Karpas-422 (cell line): ENCODE measurements at regions not wholly inside any gene's neighbourhood (a gene's known extent, or its start where the extent isn't known, plus 50 kb on each side); places are given as distances from the start of the nearest gene placed in this dataset. TPM values are rescaled to one million over a fixed set of nuclear protein-coding genes. Genes with fewer than 3 reads are reported as not detected.
"Not testable (repeated sequence)": the region's sequence is repeated elsewhere in the genome, so short reads cannot be mapped to it uniquely, and the experiment has no call there.

Experiments
- DNase-seq: peaks from one replicate; pipeline ENCODE4 v3.0.0-alpha.2; 2015
- H2AFZ ChIP-seq: fragments of 200-600 bp; sonication (generic); 2 replicates; pipeline ENCODE4 v1.6.1; 2014; ENCODE audit warnings: antibody characterized with exemption, low read length, mixed read lengths
- H3K27ac ChIP-seq: fragments of 200-600 bp; sonication (generic); 2 replicates; pipeline ENCODE4 v1.5.1; 2014; ENCODE audit warnings: mild to moderate bottlenecking, low read length, moderate library complexity
- H3K27me3 ChIP-seq: fragments of 200-600 bp; sonication (generic); 2 replicates; pipeline ENCODE4 v1.6.1; 2014; ENCODE audit warnings: low read length, mixed read lengths
- H3K36me3 ChIP-seq: fragments of 200-600 bp; sonication (generic); 2 replicates; pipeline ENCODE4 v1.6.1; 2014; ENCODE audit warnings: low read length, mixed read lengths; ENCODE audit not compliant: insufficient read depth
- H3K4me1 ChIP-seq: fragments of 200-600 bp; sonication (generic); 2 replicates; pipeline ENCODE4 v1.6.1; 2014; ENCODE audit warnings: mild to moderate bottlenecking, low read length, mixed read lengths
- H3K4me2 ChIP-seq: fragments of 200-600 bp; sonication (generic); 2 replicates; pipeline ENCODE4 v1.6.1; 2014; ENCODE audit warnings: low read length, low read depth, mild to moderate bottlenecking; ENCODE audit not compliant: poor library complexity, severe bottlenecking
- H3K4me3 ChIP-seq: fragments of 200-600 bp; sonication (generic); 2 replicates; pipeline ENCODE4 v1.5.1; 2014; ENCODE audit warnings: mild to moderate bottlenecking, antibody characterized with exemption, low read length, mixed read lengths
- H3K79me2 ChIP-seq: fragments of 200-600 bp; sonication (generic); 2 replicates; pipeline ENCODE4 v1.6.1; 2014; ENCODE audit warnings: mild to moderate bottlenecking, low read length, mixed read lengths
- H3K9ac ChIP-seq: fragments of 200-600 bp; sonication (generic); 2 replicates; pipeline ENCODE4 v1.6.0; 2014; ENCODE audit warnings: low read length
- H3K9me2 ChIP-seq: fragments of 200-600 bp; sonication (generic), shearing (Covaris generic); replicated peaks from 2 replicates; pipeline ENCODE4 v1.6.0; 2014; ENCODE audit warnings: mild to moderate bottlenecking, low read length, moderate library complexity; ENCODE audit not compliant: insufficient read depth
- H3K9me3 ChIP-seq: fragments of 300-700, 200-600 bp; sonication (generic); 2 replicates; pipeline ENCODE4 v1.6.1; 2014; ENCODE audit warnings: low read length, mixed read lengths
- H4K20me1 ChIP-seq: fragments of 200-600 bp; sonication (generic); 2 replicates; pipeline ENCODE4 v1.6.1; 2014; ENCODE audit warnings: mild to moderate bottlenecking, antibody characterized with exemption, low read length, low read depth; ENCODE audit not compliant: insufficient read depth
- small RNA-seq: library from RNA; depleted of rRNA; stranded (forward); fragments of <200 nt; gene quantifications from one replicate; pipeline ENCODE3, GENCODE V24; 2014

GRCh38 chr16:29074554-29075402, 89.9 kb downstream of the LAT start:
- peak overlapping the region; percentile 95 for H3K4me2 ChIP-seq
- H3K9me3 ChIP-seq, H3K9me2 ChIP-seq, H3K4me1 ChIP-seq, H4K20me1 ChIP-seq, H3K27me3 ChIP-seq, H2AFZ ChIP-seq, H3K36me3 ChIP-seq: not testable (repeated sequence)
- DNase-seq, result peak; percentile 74
- H3K79me2 ChIP-seq, result peaks cover 11% of the 10 kb centered on the region
- H3K27ac ChIP-seq, result peak overlapping the region; percentile 43; the same call in 1 of the 2 replicates
- peak overlapping the region; percentile 76 for H3K9ac ChIP-seq
- H3K4me3 ChIP-seq, result peak overlapping the region; percentile 68

- H3K9me2 ChIP-seq, H3K4me1 ChIP-seq, H3K79me2 ChIP-seq, H3K4me2 ChIP-seq, H3K4me3 ChIP-seq, H4K20me1 ChIP-seq, H3K36me3 ChIP-seq, DNase-seq, H3K9me3 ChIP-seq, H2AFZ ChIP-seq, H3K27ac ChIP-seq, H3K27me3 ChIP-seq, H3K9ac ChIP-seq: not testable (repeated sequence)
Measured at GRCh38 chr16:29062235-29062634, 77.4 kb downstream of the LAT start.

- not testable (repeated sequence) for DNase-seq, H3K9ac ChIP-seq, H3K27ac ChIP-seq, H3K4me2 ChIP-seq, H3K9me3 ChIP-seq, H4K20me1 ChIP-seq, H3K79me2 ChIP-seq, H3K9me2 ChIP-seq, H2AFZ ChIP-seq, H3K4me3 ChIP-seq, H3K4me1 ChIP-seq, H3K27me3 ChIP-seq, H3K36me3 ChIP-seq
Measured at GRCh38 chr16:29061467-29061921, 76.6 kb downstream of the LAT start.

GRCh38 chr16:29060022-29060810, 75.4 kb downstream of the LAT start:
- not testable (repeated sequence) for H3K9me3 ChIP-seq, H3K4me3 ChIP-seq, H3K27me3 ChIP-seq, H3K9ac ChIP-seq, H3K27ac ChIP-seq, H3K4me1 ChIP-seq, H3K4me2 ChIP-seq, H2AFZ ChIP-seq, DNase-seq, H4K20me1 ChIP-seq, H3K9me2 ChIP-seq, H3K79me2 ChIP-seq, H3K36me3 ChIP-seq

GRCh38 chr16:29059575-29059974, 74.7 kb downstream of the LAT start:
- not testable (repeated sequence) for H4K20me1 ChIP-seq, H3K27ac ChIP-seq, H3K4me2 ChIP-seq, H3K9me2 ChIP-seq, H3K9me3 ChIP-seq, DNase-seq, H2AFZ ChIP-seq, H3K27me3 ChIP-seq, H3K4me1 ChIP-seq, H3K79me2 ChIP-seq, H3K9ac ChIP-seq, H3K36me3 ChIP-seq, H3K4me3 ChIP-seq

Small RNA genes in the stretch of these regions (small RNA-seq; reads per million reads assigned to genes)
- gene AC025279.1, result not detected
- 0.47 reads per million, percentile 8 among the genes with 10 or more reads in this experiment for gene SNX29P2
